Body of pancreas (tissue), 4 donors: ENCODE measurements at regions not wholly inside any gene's neighbourhood (a gene's known extent, or its start where the extent isn't known, plus 50 kb on each side); places are given as distances from the start of the nearest gene placed in this dataset.

Source experiments
- CTCF ChIP-seq, 7 experiments: fragments of 450-650 bp in 4 of 7; fragments of 200-600 bp in 3 of 7; sonication (generic) in 3 of 7; IDR thresholded peaks; one replicate each; pipeline ENCODE4 v1.5.1; 2016 to 2019; ENCODE audit warnings: antibody characterized with exemption in 7 of 7
- POLR2A ChIP-seq, 3 donors: fragments of 450-650 bp; IDR thresholded peaks; one replicate each; pipeline ENCODE4 v1.6.1; 2016; ENCODE audit warnings: antibody characterized with exemption in 3 of 3, mild to moderate bottlenecking in 2 of 3

- no peak for TF ChIP-seq CTCF (IDR thresholded peaks at IDR 0.05)
- no peak for TF ChIP-seq POLR2A (IDR thresholded peaks at IDR 0.05)
Observed at GRCh38 chr1:193542690-193543089, 356.3 kb upstream of the B3GALT2 start.
